GM20000 (cell line): ENCODE measurements at regions not wholly inside any gene's neighbourhood (a gene's known extent, or its start where the extent isn't known, plus 50 kb on each side); places are given as distances from the start of the nearest gene placed in this dataset.
A peak's percentile ranks its signal among the peaks of the same experiment; 100 is the strongest.

ENCODE experiments used
- DNase-seq: peaks from one replicate; pipeline ENCODE4 v3.0.0; 2012; ENCODE audit warnings: low spot score
- TF ChIP-seq, protein P1 (sequence below): IDR thresholded peaks from 2 replicates; pipeline ENCODE4 v1.5.1; 2012; ENCODE audit warnings: mild to moderate bottlenecking, control low read depth; ENCODE audit errors: extremely low read depth, missing control alignments

DNA sequence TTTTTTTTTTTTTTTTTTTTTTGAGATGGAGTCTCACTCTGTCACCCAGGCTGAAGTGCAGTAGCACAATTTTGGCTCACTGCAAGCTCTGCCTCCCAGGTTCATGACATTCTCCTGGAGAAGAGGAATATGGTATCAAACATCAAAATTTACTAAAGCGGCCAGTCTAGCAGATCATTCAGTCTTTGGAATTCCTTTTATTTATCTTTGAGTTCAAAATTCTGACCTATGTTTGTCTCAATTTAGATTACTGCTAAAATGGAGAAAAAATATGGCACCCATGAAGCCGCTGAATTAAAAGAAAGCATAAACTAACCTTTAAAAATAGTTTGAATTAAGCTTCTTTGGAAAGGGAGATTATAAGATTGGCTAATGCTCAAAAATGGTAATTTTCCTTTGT is 64.5 kb upstream of the EGLN3 start:
- TF ChIP-seq, protein P1, sequence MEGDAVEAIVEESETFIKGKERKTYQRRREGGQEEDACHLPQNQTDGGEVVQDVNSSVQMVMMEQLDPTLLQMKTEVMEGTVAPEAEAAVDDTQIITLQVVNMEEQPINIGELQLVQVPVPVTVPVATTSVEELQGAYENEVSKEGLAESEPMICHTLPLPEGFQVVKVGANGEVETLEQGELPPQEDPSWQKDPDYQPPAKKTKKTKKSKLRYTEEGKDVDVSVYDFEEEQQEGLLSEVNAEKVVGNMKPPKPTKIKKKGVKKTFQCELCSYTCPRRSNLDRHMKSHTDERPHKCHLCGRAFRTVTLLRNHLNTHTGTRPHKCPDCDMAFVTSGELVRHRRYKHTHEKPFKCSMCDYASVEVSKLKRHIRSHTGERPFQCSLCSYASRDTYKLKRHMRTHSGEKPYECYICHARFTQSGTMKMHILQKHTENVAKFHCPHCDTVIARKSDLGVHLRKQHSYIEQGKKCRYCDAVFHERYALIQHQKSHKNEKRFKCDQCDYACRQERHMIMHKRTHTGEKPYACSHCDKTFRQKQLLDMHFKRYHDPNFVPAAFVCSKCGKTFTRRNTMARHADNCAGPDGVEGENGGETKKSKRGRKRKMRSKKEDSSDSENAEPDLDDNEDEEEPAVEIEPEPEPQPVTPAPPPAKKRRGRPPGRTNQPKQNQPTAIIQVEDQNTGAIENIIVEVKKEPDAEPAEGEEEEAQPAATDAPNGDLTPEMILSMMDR = no peak
- no peak for DNase-seq

GRCh38 chr14:34014936-34015335 is 64.1 kb upstream of the EGLN3 start:
- no peak for DNase-seq
- TF ChIP-seq, protein P1 = no peak

DNA sequence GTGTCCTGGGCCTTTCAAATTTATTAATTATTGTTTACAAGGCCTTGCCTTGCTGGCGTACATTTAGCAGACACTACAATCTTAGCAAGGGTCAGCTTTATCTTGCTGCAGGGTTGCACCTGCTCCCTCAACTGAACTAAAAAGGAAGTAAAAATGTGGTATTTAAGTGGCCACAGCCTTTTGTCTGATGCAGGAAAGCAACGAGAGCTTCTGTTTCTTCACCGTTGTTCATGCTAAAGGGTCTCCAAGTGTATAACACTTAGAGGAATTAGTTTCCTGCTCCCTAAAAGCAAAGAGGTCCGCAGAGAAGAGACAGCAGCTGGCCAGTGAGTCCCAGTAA is 62.8 kb upstream of the EGLN3 start:
- TF ChIP-seq, protein P1 = no peak
- DNase-seq = peak; percentile 34

DNA sequence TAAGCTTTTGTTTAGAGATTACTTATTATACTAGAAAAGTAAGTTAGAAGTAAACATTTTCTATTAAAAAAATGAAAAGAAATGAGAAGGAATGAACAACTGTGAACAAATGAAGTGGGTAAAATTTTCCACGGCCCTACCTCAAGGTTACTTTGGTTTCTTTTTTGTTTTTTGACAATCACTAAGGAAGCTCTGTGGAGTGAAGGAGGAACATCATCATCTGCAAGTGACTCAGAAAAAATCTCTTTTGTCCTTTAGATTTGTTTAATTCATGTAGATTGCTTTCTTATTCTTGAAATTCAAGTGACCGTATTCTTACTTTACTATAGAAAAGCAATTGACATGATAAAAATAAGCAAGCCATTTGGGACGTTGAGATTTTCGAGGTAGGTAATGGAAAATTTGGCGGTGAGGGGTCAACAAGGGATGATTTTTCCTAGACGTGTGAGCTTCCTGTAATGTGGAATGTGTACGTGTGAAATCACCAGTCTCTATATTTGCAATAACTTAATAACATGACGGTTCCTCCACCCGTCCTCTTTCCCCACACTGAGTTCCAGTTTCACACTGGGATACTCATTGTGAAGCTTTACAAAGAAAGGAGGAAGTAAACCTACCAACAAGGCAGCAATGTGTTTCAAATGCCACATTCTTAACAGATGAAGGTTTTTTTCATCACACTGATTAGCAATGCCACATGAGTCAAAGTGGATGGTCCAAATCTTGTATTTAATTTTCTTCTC is 62.3 kb upstream of the EGLN3 start:
- DNase-seq = peak; percentile 49
- TF ChIP-seq, protein P1 = no peak

- no peak for DNase-seq
- TF ChIP-seq, protein P1 = no peak
Measured at GRCh38 chr14:34012369-34012768, 61.5 kb upstream of the EGLN3 start.

GRCh38 chr14:34009956-34010355 is 59.1 kb upstream of the EGLN3 start:
- TF ChIP-seq, protein P1 = no peak

GRCh38 chr14:34007902-34008301 is 57.0 kb upstream of the EGLN3 start:
- TF ChIP-seq, protein P1 = no peak
- no peak for DNase-seq

More at GRCh38 chr14:34009956-34010355, 59.1 kb upstream of the EGLN3 start:
- DNase-seq = no peak
